HepG2 (cell line): ENCODE measurements at regions not wholly inside any gene's neighbourhood (a gene's known extent, or its start where the extent isn't known, plus 50 kb on each side); places are given as distances from the start of the nearest gene placed in this dataset.

Experiments
- ATAC-seq: fragments of 200-7000 bp; cut with Tn5 transposase; 3 replicates; pipeline ENCODE4 v1.9.1; 2020; ENCODE audit warnings: mild to moderate bottlenecking, moderate library complexity
- BruUV-seq: library from RNA; stranded (reverse); fragments of 400-500 nt; replicated peaks from 2 replicates; lab custom pipeline; 2021; lab: Mats Ljungman, UMichigan
- CTCF ChIA-PET: fragments of 300-600 bp; formaldehyde crosslinking; extraction: SDS; loops from one replicate; lab custom pipeline; 2021; ENCODE audit warnings: low total read pairs, inconsistent platforms, low intra/inter-chr PET ratio; lab: Yijun Ruan, JAX
- POLR2A ChIA-PET: fragments of 350-600 bp; sonication (Branson Sonifier 250); formaldehyde crosslinking; loops from one replicate; lab custom pipeline; 2020; ENCODE audit warnings: antibody characterized with exemption, inconsistent platforms; lab: Yijun Ruan, JAX
- DNase-seq: peaks from one replicate; pipeline ENCODE4 v3.0.0-alpha.2; 2015; ENCODE audit warnings: low spot score
- FAIRE-seq: peaks from 3 replicates; lab custom pipeline; 2011; peaks lifted over from hg19 to GRCh38; lab: Jason Lieb, UNC
- H2AFZ ChIP-seq: one replicate; pipeline ENCODE4 v1.6.1; 2011; ENCODE audit warnings: low read length, inconsistent platforms
- H3K27ac ChIP-seq: fragments of 300-600 bp; 3 replicates; pipeline ENCODE4 v1.8.0; 2011; ENCODE audit warnings: mixed run types, mild to moderate bottlenecking, mixed read lengths, low read length, inconsistent platforms; ENCODE audit not compliant: insufficient read depth; ENCODE audit errors: extremely low read length
- H3K27me3 ChIP-seq, 2 experiments: fragments of 200-600 bp in 1 of 2; 2 replicates in 1 of 2; 3 replicates in 1 of 2; pipeline versions ENCODE4 v1.6.0 to v1.8.0; 2011; ENCODE audit warnings: low read length in 2 of 2, mild to moderate bottlenecking in 2 of 2, moderate library complexity in 2 of 2, inconsistent platforms in 1 of 2; ENCODE audit not compliant: insufficient read depth in 2 of 2, control insufficient read depth in 1 of 2
- H3K36me3 ChIP-seq, 2 experiments: fragments of 200-600 bp in 1 of 2; replicated peaks in 1 of 2; 2 replicates in 1 of 2; 3 replicates in 1 of 2; pipeline versions ENCODE4 v1.5.1 to v1.8.0; 2011; ENCODE audit warnings: low read length in 2 of 2, inconsistent platforms in 1 of 2; ENCODE audit not compliant: insufficient read depth in 2 of 2, control insufficient read depth in 1 of 2
- H3K4me1 ChIP-seq: 2 replicates; pipeline ENCODE4 v1.5.1; 2012; ENCODE audit warnings: low read length, inconsistent platforms; ENCODE audit not compliant: insufficient read depth
- H3K4me2 ChIP-seq: 2 replicates; pipeline ENCODE4 v1.6.0; 2011; ENCODE audit warnings: low read depth, low read length, inconsistent platforms
- H3K4me3 ChIP-seq, 3 experiments: fragments of 200-600 bp in 1 of 3; sonication (generic), shearing (Covaris generic) in 1 of 3; replicated peaks in 1 of 3; 2 replicates each; pipeline ENCODE4 v1.5.1; 2011 to 2016; ENCODE audit warnings: low read length in 3 of 3, inconsistent platforms in 2 of 3, low read depth in 2 of 3, mild to moderate bottlenecking in 2 of 3, control low read depth in 1 of 3, mixed read lengths in 1 of 3; ENCODE audit not compliant: insufficient read depth in 1 of 3
- H3K79me2 ChIP-seq: one replicate; pipeline ENCODE4 v1.6.1; 2011; ENCODE audit warnings: low read length, inconsistent platforms; ENCODE audit not compliant: insufficient read depth
- H3K9ac ChIP-seq: 2 replicates; pipeline ENCODE4 v1.6.0; 2011; ENCODE audit warnings: mild to moderate bottlenecking, low read depth, low read length, inconsistent platforms; ENCODE audit not compliant: insufficient read depth
- H3K9me3 ChIP-seq: 2 replicates; pipeline ENCODE4 v1.5.1; 2012; ENCODE audit warnings: mild to moderate bottlenecking, low read length
- H4K20me1 ChIP-seq: 2 replicates; pipeline ENCODE4 v1.6.0; 2011; ENCODE audit warnings: inconsistent platforms, mild to moderate bottlenecking, low read length, moderate library complexity; ENCODE audit not compliant: insufficient read depth
- ISL2 ChIP-seq: sonication (generic); formaldehyde crosslinking; IDR thresholded peaks from 2 replicates; pipeline ENCODE4 v1.5.0; 2020; ENCODE audit warnings: missing genetic modification reagents
- JUN ChIP-seq: sonication (generic); formaldehyde crosslinking; IDR thresholded peaks from 2 replicates; pipeline ENCODE4 v1.4.0; 2020; ENCODE audit warnings: mild to moderate bottlenecking, missing genetic modification reagents
- ONECUT2 ChIP-seq: sonication (generic); formaldehyde crosslinking; IDR thresholded peaks from 2 replicates; pipeline ENCODE4 v1.4.0; 2020; ENCODE audit warnings: missing genetic modification reagents
- PBX3 ChIP-seq: sonication (generic); formaldehyde crosslinking; IDR thresholded peaks from 2 replicates; pipeline ENCODE4 v1.8.1; 2023; ENCODE audit warnings: missing genetic modification reagents, inconsistent platforms, borderline replicate concordance
- SOX13 ChIP-seq, 3 experiments: fragments of 450-650 bp in 1 of 3; sonication (generic) in 1 of 3; formaldehyde crosslinking in 1 of 3; IDR thresholded peaks in 2 of 3; conservative IDR thresholded peaks in 1 of 3; 2 replicates each; pipeline versions ENCODE4 v1.5.0 to v1.6.1; 2016 to 2020; ENCODE audit warnings: antibody characterized with exemption in 1 of 3, mild to moderate bottlenecking in 1 of 3, missing compliant biosample characterization in 1 of 3, missing genetic modification reagents in 1 of 3, moderate library complexity in 1 of 3
- YY1 ChIP-seq: IDR thresholded peaks from 2 replicates; pipeline ENCODE4 v1.6.1; 2011; ENCODE audit warnings: low read length, low read depth, moderate library complexity, mild to moderate bottlenecking; ENCODE audit not compliant: insufficient read depth, insufficient replicate concordance
- ZBTB4 ChIP-seq: sonication (generic); formaldehyde crosslinking; IDR thresholded peaks from 2 replicates; pipeline ENCODE4 v1.4.0; 2020; ENCODE audit warnings: missing genetic modification reagents, mild to moderate bottlenecking, borderline replicate concordance
- ZNF24 ChIP-seq: fragments of 450-650 bp; IDR thresholded peaks from 2 replicates; pipeline ENCODE4 v1.6.1; 2017; ENCODE audit warnings: antibody characterized with exemption, mild to moderate bottlenecking
- ZNF619 ChIP-seq: sonication (generic); formaldehyde crosslinking; IDR thresholded peaks from 2 replicates; pipeline ENCODE4 v1.4.0; 2020; ENCODE audit warnings: mild to moderate bottlenecking, missing genetic modification reagents
- ZNF678 ChIP-seq: sonication (generic); formaldehyde crosslinking; IDR thresholded peaks from 2 replicates; pipeline ENCODE4 v1.4.0; 2020; ENCODE audit warnings: mild to moderate bottlenecking, missing genetic modification reagents
- ZNF749 ChIP-seq: sonication (generic); formaldehyde crosslinking; IDR thresholded peaks from 2 replicates; pipeline ENCODE4 v1.8.0; 2022; ENCODE audit warnings: mild to moderate bottlenecking, missing genetic modification reagents, moderate library complexity, borderline replicate concordance
- WGBS: methylation state at CpG from one replicate; pipeline ENCODE4 v1.1.6; 2017; ENCODE audit warnings: low lambda C conversion rate; 5-methylcytosine and 5-hydroxymethylcytosine counted together
- in situ Hi-C: cut with HindIII; loops from 2 replicates; pipeline ENCODE4 v1.10.0; 2017; ENCODE audit warnings: low pct_unique_long_range_greater_than_20kb; ENCODE audit not compliant: extremely low pct_ligation_motif_present
- intact Hi-C: fragments of 100-400 bp; cut with micrococcal nuclease; formaldehyde crosslinking; loops from one replicate; pipeline ENCODE4 v1.10.0; 2022; ENCODE audit not compliant: unreplicated experiment

- Histone ChIP-seq H3K4me2 (no peak overlapping the region), H3K9me3 (no peaks in the 10 kb centered on the region), H3K27me3 (no peaks in the 10 kb centered on the region), H3K4me1 (peaks cover 11% of the 10 kb centered on the region), H3K36me3 (no peaks in the 10 kb centered on the region), H3K79me2 (no peaks in the 10 kb centered on the region), H4K20me1 (no peaks in the 10 kb centered on the region), H3K9ac (no peak overlapping the region), H3K4me3 (no peak overlapping the region), H2AFZ (no peak overlapping the region), H3K27ac (no peak overlapping the region)
- TF ChIP-seq ZBTB4 (CRISPR knock-in tag): no peak
- no peak for TF ChIP-seq JUN (CRISPR knock-in tag)
- no peak for TF ChIP-seq SOX13 (IDR thresholded peaks at IDR 0.05)
- no peak for TF ChIP-seq SOX13 (CRISPR knock-in tag; conservative IDR thresholded peaks at IDR 0.05 in 1 of 2, IDR thresholded peaks at IDR 0.05 in 1 of 2)
- TF ChIP-seq ZNF749 (CRISPR knock-in tag): no peak
- TF ChIP-seq YY1: no peak
- no peak for TF ChIP-seq ZNF24
- no peak for TF ChIP-seq PBX3
- TF ChIP-seq ZNF619 (CRISPR knock-in tag): no peak
- TF ChIP-seq ZNF678 (CRISPR knock-in tag): no peak
- no peak for TF ChIP-seq ONECUT2 (CRISPR knock-in tag)
- no peak for TF ChIP-seq ISL2 (CRISPR knock-in tag)
- ChIA-PET POLR2A (no interaction called here), CTCF (no interaction called here)
- FAIRE-seq (no peak), ATAC-seq (no peak), DNase-seq (no peak)
- intact Hi-C loops (no loop called here), in situ Hi-C loops (no loop called here)
- 1% methylated on average over 2 of the region's 2 CpGs for WGBS
- no TSS peak for BruUV-seq
These were observed 577.2 kb upstream of the SEMA3D start for GRCh38 chr7:85764034-85764433.
